Stimulated activated CD4-positive, alpha-beta T cell treated with anti-CD3 and anti-CD28 coated beads, Interleukin-12 subunit alpha, Interleukin-12 subunit beta, amount 100 ng/mL, for 4 hours (primary cell): ENCODE measurements at regions not wholly inside any gene's neighbourhood (a gene's known extent, or its start where the extent isn't known, plus 50 kb on each side); places are given as distances from the start of the nearest gene placed in this dataset.
"Not testable (repeated sequence)": the region's sequence is repeated elsewhere in the genome, so short reads cannot be mapped to it uniquely, and the experiment has no call there.

Experiments used
- DNase-seq: peaks from one replicate; pipeline ENCODE4 v3.0.0-alpha.2; 2020

- DNase-seq, result not testable (repeated sequence)
Observed at GRCh38 chr9:87049929-87050608, 102.8 kb upstream of the GAS1 start.

- no peak for DNase-seq
Observed at GRCh38 chr9:87054999-87055686, 107.8 kb upstream of the GAS1 start.

DNA sequence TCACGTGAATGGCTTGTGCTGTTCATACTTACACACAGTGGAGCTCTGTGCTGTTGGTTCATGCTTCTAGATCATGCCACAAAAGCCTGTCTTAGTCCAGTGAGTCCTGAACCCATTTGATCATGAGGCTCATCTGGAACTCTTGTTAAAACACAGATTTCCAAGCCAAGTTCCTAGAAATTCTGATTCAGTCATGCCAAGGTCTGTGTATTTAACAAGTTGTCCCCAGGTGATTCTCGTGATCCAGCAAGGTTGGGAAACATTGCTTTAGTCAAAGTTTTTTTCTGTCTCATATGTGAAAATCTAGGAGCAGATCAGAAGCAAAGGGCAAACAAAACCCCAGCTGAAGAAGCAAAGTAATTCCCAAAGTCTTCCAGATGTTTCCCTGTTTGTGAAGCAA is 112.5 kb upstream of the GAS1 start:
- DNase-seq, result no peak

DNA sequence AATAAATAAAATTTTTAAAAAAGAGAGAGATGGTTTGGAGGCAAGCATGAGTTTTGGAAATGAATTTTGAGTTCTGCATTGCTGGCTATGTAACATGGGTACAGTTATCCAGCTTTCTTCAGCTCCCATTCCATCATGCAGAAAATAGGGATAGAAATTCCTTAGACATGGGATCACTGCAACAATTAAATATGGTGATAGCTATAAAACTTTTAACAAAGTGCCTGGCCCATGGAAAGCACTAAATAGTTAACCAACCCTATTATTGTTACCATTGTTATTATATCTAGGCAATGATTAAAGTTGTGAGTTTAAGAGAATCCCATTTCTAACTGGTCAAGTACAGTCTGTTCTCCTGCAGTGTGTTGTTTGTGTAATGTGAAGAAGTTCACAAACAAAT is 115.4 kb upstream of the GAS1 start:
- no peak for DNase-seq

GRCh38 chr9:87063246-87063645 is 115.9 kb upstream of the GAS1 start:
- DNase-seq, result no peak

DNA sequence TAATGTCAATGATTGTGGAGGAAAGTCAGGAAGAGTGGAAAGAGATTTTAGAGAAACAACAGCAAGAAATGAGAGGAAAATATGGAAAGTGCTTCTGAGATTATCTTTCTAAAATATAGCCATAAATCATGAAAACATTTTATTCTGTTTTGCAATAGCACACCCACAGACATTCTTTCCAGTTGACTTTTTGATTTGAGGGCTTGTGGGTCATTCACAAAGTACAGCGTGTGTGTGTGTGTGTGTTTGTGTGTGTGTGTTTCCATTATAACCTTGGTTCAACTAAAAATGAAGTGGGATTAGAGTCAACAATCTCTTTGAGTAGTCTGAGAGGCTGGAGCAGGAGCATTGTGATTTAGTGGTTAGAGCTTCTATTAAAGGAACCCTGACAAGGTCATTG is 116.6 kb upstream of the GAS1 start:
- DNase-seq, result no peak

GRCh38 chr9:87064311-87064710 is 117.0 kb upstream of the GAS1 start:
- DNase-seq, result no peak

DNA sequence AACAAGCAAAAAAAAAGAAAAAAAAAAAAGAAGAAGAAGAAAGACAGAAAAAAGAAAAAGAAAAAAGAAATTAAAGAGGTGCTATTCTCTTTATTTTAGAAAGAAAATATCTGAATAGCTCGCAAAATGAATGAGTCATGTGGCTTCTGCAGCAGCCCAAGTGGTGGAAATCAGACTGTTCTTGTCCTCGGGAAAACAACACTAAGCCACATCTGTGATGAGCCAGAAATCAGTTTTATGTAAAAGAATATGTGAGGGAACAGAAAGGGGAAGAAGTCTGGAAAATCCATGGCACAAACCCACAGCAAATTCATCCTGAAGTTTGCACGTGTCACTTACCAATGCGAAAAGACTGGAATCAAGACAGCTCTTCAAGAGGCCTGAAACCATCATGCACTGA is 118.7 kb upstream of the GAS1 start:
- DNase-seq, result no peak

GRCh38 chr9:87067426-87067825 is 120.1 kb upstream of the GAS1 start:
- no peak for DNase-seq

DNA sequence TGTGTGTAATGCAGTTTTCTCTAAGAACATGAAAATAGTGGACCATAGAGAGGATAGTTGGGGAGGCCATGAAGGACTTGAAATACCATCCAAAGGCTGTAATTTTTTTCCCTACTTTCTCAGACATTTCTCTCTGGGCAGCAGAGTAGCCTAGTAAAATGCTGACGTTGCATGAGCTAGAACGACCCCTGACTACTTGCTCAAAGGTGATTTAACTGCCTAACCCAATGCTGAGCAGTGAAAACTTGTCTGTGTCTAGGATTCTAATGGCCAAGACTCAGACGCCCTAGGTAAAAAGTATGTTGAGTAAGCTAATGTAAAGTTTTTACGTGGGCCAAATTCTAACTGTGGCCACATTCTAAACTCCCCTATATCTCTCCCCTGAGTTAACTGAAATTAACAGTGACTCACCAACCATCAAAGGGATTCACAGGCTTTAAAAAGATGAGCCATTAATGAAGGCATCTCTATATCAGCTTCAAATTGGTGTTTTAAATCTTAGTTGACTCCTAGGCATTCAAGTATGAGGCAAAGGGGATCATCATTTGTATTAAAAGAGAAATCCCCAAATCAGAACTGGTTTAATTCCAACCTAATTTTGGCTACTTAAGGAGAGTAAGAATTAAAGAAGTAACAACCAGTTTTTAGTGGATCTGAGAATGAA is 121.0 kb upstream of the GAS1 start:
- DNase-seq, result no peak

DNA sequence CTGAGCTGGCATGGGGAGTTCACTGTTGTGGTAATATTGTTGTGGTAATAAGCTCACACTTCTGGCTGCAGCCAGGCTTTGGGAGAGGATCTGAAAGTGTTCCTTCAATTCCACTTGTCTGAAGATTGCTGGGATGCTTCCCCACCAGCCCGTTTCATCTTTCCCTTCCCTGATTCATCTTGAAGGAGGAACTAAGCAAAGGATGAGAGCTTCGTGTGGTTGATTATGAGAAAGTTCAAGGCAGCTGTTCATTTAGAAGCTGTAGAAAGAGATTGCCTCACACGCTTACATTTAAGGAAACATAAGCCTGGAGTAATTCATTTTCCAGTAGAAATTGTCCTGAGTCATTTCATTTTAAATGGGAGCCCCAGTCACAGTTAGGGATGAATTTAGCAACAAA is 122.4 kb upstream of the GAS1 start:
- DNase-seq, result no peak

GRCh38 chr9:87070336-87070735 is 123.0 kb upstream of the GAS1 start:
- DNase-seq, result no peak

- DNase-seq, result no peak
Observed at GRCh38 chr9:87071473-87071872, 124.2 kb upstream of the GAS1 start.

- no peak for DNase-seq
Observed at GRCh38 chr9:87073692-87074091, 126.4 kb upstream of the GAS1 start.

GRCh38 chr9:87075537-87075936 is 128.2 kb upstream of the GAS1 start:
- DNase-seq, result no peak

GRCh38 chr9:87076825-87077224 is 129.5 kb upstream of the GAS1 start:
- DNase-seq, result no peak

DNA sequence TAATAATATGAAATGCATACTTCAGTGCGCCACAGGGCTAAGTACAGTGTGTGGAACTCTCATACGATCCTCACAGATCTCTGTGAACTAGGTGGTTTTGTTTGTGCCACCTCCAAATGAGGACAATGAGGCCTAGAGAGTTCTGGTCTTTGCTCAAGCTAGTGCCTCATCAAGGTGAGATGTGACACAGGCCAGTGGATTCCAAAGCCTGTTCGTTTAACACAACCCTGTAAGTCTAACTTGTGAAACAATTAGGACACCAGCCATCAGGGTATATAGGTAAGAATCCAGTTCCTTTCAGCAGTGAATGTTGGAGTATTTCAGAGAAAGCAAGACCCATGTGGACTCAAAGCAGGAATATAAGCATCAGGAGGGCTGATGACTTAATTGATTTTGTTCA is 130.7 kb upstream of the GAS1 start:
- DNase-seq, result no peak

DNA sequence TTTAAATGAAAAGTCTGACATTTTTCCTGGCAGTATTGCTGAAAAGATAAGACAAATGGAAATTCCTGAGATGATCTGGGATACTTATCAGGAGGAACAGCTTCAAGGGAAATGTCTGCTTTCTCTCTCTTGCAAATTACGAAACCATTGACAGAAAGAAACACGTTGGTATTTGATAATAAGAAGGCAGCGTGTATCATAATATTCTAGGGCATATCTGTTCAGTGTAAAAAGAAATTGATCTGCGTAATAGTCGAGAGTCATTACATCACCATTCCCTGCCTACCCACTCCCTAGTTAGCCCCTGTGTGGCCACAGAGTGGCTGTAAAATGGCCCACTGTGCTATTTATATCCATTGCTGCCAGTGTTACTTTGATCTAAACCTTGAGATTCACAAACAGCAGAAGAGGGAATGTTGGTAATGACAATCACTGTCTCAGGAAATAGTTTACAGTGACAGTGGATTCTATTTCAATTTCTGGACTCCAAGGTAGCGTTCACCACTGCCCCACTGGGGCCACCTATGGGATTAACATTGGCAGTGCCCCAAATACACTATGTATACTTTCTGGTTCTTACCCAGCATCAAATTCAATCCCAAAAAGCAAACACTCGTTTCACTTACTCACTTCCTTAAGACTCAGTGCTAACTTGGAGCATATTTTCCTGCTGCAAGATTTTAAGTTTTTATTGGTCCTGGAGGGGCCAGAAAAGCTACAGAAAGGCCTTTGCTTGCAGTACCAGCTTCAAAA is 133.4 kb upstream of the GAS1 start:
- DNase-seq, result no peak

- DNase-seq, result no peak
Observed at GRCh38 chr9:87081503-87081902, 134.2 kb upstream of the GAS1 start.

DNA sequence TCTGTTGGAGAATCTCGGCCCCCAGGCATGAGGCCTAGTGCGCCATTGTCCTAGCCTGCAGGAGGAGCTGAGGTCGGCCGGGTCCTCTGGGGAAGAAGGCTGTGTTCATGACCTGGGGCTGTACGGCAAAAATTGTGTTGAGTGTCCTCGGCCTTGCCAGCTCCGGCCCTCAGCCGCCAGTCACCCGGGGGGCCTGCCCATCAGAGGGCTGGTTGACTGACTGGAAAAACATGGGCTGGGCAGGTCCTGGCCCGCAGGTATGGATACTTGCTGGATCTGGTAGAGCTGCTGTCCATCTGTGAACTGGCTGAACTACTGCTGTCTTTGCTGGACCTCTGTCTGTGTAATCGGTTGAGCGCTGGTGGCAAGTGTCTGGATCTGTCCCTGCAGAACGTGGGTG is 136.7 kb upstream of the GAS1 start:
- DNase-seq, result no peak

- no peak for DNase-seq
Observed at GRCh38 chr9:87084407-87084806, 137.1 kb upstream of the GAS1 start.

DNA sequence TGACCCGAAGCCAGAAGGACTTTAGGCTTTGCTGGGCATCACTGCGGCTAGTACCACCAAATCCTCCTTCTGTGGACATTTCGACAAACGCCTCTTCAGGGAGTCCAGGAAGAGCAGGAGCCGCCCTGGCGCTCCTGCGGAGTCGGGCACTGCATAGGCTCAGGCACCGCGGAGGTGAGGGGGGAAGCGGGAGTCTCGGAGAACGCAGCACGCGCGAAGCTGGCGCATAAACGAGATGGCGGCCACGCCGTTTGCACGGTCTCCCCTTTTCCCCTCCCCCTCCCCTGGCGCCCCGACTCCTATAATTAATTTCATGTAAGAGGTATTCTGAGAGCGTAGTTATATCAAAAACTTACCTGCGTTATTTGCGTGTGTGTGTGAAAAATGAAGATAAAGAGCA is 137.8 kb upstream of the GAS1 start:
- DNase-seq, result no peak

- DNase-seq, result no peak
Observed at GRCh38 chr9:87085521-87085920, 138.2 kb upstream of the GAS1 start.
